ENCODE measurements at regions not wholly inside any gene's neighbourhood (a gene's known extent, or its start where the extent isn't known, plus 50 kb on each side); places are given as distances from the start of the nearest gene placed in this dataset.

DNA sequence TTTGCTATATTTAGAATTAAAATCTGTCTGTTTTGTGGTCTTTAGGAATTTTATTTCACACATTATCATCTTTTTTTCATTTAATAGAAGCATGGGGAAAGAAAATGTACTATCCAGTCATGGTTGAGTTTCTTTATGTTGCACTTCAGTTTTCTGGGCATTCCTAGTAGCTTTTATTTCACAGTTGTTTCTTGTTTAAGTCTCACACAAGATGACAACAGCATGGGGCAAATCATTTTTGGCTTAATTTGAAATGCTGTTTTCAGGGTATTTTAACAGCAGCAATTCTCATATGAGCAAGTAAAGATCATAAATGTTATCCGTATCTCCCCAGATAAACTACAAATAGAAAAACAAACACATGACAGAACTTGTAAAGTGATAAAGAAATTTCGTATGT lies 1600.2 kb downstream of the PCDH9 start:
- DNase-seq (no peak), ATAC-seq (no peak)
- Histone ChIP-seq H3K36me3 (replicated peaks in 1 of 2; ENCODE audit: insufficient read depth in 1 of 2, low read depth in 2 of 2) (no peaks in the 10 kb centered on the region), H3K4me1 (no peaks in the 10 kb centered on the region), H3K27ac (no peak overlapping the region), H3K27me3 (no peaks in the 10 kb centered on the region), H3K4me3 (no peak overlapping the region), H3K9me3 (no peaks in the 10 kb centered on the region)
- intact Hi-C loops (cut with DNase I) = no loop called here
- 24 to 38% methylated on average over 2 of the region's 2 CpGs for WGBS, 2 donors
- TF ChIP-seq POLR2A (IDR thresholded peaks at IDR 0.05) = no peak
- TF ChIP-seq, protein P1, sequence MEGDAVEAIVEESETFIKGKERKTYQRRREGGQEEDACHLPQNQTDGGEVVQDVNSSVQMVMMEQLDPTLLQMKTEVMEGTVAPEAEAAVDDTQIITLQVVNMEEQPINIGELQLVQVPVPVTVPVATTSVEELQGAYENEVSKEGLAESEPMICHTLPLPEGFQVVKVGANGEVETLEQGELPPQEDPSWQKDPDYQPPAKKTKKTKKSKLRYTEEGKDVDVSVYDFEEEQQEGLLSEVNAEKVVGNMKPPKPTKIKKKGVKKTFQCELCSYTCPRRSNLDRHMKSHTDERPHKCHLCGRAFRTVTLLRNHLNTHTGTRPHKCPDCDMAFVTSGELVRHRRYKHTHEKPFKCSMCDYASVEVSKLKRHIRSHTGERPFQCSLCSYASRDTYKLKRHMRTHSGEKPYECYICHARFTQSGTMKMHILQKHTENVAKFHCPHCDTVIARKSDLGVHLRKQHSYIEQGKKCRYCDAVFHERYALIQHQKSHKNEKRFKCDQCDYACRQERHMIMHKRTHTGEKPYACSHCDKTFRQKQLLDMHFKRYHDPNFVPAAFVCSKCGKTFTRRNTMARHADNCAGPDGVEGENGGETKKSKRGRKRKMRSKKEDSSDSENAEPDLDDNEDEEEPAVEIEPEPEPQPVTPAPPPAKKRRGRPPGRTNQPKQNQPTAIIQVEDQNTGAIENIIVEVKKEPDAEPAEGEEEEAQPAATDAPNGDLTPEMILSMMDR (IDR thresholded peaks at IDR 0.05) = no peak

DNA sequence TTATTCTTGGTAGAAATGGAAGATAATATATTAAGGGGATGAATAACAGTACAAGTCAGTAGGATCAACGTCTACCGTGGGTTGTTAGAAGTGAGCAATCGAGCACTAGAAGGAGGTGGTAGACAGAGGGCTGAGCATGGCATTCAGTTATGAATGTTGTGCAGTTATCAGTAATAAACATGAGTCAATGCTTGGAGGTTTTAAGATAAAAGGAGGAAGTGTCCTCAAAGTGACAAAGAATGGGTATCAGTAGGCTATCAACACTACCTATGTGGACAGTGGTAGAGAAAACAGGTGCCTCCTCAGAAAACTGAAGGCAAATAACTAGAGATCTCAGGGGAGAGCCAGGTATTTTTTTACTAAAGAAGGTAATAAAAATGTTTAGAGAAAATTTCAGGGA lies 1607.0 kb downstream of the PCDH9 start:
- H3K36me3 ChIP-seq (replicated peaks in 1 of 2; ENCODE audit: insufficient read depth in 1 of 2, low read depth in 2 of 2) = no peaks in the 10 kb centered on the region
- H3K27me3 ChIP-seq = no peaks in the 10 kb centered on the region
- H3K4me1 ChIP-seq = no peaks in the 10 kb centered on the region
- TF ChIP-seq, protein P1 (IDR thresholded peaks at IDR 0.05) = no peak
- TF ChIP-seq POLR2A (IDR thresholded peaks at IDR 0.05) = no peak
- H3K9me3 ChIP-seq = no peaks in the 10 kb centered on the region
- 69% methylated on average over 3 of the region's 3 CpGs for WGBS, 2 donors
- H3K27ac ChIP-seq = no peak overlapping the region
- DNase-seq (no peak), ATAC-seq (no peak)
- no peak overlapping the region for H3K4me3 ChIP-seq
- intact Hi-C loops (cut with DNase I) = no loop called here

DNA sequence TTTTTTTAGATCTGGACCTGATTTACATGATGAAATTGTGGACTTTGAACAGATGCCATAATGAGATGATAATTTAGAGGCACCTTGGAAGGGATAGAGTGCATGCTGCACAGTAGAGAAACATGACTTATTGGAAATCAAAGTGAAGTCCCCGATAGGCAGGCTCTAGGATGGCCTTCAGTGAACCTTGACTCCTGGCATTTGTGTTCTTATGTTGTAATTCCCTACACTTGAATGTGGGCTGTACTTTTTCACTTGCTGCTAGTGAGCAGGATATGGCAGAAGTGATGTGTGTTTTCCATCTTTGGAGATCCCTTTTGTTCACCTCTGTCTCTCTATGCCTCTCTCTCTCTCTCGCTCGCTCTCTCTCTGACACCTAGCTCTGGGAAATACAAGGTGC lies 1614.6 kb downstream of the PCDH9 start:
- TF ChIP-seq POLR2A (IDR thresholded peaks at IDR 0.05) = no peak
- TF ChIP-seq, protein P1 (IDR thresholded peaks at IDR 0.05) = no peak
- intact Hi-C loops (cut with DNase I) = no loop called here
- Histone ChIP-seq H3K27ac (no peak overlapping the region), H3K27me3 (no peaks in the 10 kb centered on the region), H3K4me3 (no peak overlapping the region), H3K36me3 (replicated peaks in 1 of 2; ENCODE audit: insufficient read depth in 1 of 2, low read depth in 2 of 2) (no peaks in the 10 kb centered on the region), H3K4me1 (no peaks in the 10 kb centered on the region), H3K9me3 (no peaks in the 10 kb centered on the region)
- DNase-seq (no peak), ATAC-seq (no peak)
- WGBS, 2 donors = 74 to 82% methylated on average over 3 of the region's 3 CpGs

DNA sequence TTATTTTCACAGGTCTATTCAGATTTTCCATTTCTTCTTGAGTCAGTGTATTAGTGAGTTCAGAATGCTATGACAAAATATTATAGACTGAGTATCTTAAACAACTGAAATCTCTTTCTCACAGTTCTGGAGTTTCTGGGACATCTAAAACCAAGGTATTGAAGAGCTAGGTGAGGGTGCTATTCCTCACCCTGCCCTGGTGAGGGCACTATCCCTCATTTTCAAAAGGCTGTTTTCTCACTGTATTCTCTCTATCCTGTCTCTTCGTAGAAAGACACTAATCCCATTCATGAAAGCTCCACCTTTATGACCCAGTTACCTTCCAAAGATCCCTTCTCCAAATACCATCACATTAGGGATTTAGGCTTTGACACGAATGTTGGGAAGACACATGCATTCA lies 1617.1 kb downstream of the PCDH9 start:
- DNase-seq (no peak), ATAC-seq (no peak)
- WGBS, 2 donors = 61% methylated on average over 2 of the region's 2 CpGs
- no peaks in the 10 kb centered on the region for H3K9me3 ChIP-seq
- TF ChIP-seq, protein P1 (IDR thresholded peaks at IDR 0.05) = no peak
- TF ChIP-seq POLR2A (IDR thresholded peaks at IDR 0.05) = no peak
- no peaks in the 10 kb centered on the region for H3K4me1 ChIP-seq
- H3K27ac ChIP-seq = no peak overlapping the region
- no peaks in the 10 kb centered on the region for H3K36me3 ChIP-seq (replicated peaks in 1 of 2; ENCODE audit: insufficient read depth in 1 of 2, low read depth in 2 of 2)
- H3K4me3 ChIP-seq = no peak overlapping the region
- H3K27me3 ChIP-seq = no peaks in the 10 kb centered on the region
- intact Hi-C loops (cut with DNase I) = no loop called here

DNA sequence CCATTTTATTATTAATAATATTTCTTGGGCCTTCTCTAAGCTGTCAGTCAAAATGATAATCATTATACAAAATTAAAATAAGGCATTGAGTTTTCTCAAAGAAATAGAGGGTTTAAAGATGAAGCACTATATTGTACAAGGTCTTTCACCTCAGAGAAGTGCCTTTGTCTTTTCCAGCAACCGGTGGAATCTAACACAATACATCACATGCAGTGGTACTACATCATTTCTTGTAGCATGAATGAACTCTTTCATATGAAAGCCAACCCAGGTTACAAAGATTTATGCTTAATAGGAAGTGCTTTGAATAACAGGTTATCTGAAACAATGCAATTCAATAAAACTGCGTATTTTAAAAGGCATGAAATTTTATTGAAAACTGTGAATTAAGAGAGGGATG lies 1620.8 kb downstream of the PCDH9 start:
- intact Hi-C loops (cut with DNase I) = no loop called here
- Histone ChIP-seq H3K4me3 (no peak overlapping the region), H3K36me3 (replicated peaks in 1 of 2; ENCODE audit: insufficient read depth in 1 of 2, low read depth in 2 of 2) (no peaks in the 10 kb centered on the region), H3K27ac (no peak overlapping the region), H3K4me1 (no peaks in the 10 kb centered on the region), H3K27me3 (no peaks in the 10 kb centered on the region), H3K9me3 (no peaks in the 10 kb centered on the region)
- 43 to 48% methylated on average over 2 of the region's 2 CpGs for WGBS, 2 donors
- no peak for TF ChIP-seq POLR2A (IDR thresholded peaks at IDR 0.05)
- TF ChIP-seq, protein P1 (IDR thresholded peaks at IDR 0.05) = no peak
- no peak for DNase-seq
- no peak for ATAC-seq
